ENCODE measurements at regions not wholly inside any gene's neighbourhood (a gene's known extent, or its start where the extent isn't known, plus 50 kb on each side); places are given as distances from the start of the nearest gene placed in this dataset.

DNA sequence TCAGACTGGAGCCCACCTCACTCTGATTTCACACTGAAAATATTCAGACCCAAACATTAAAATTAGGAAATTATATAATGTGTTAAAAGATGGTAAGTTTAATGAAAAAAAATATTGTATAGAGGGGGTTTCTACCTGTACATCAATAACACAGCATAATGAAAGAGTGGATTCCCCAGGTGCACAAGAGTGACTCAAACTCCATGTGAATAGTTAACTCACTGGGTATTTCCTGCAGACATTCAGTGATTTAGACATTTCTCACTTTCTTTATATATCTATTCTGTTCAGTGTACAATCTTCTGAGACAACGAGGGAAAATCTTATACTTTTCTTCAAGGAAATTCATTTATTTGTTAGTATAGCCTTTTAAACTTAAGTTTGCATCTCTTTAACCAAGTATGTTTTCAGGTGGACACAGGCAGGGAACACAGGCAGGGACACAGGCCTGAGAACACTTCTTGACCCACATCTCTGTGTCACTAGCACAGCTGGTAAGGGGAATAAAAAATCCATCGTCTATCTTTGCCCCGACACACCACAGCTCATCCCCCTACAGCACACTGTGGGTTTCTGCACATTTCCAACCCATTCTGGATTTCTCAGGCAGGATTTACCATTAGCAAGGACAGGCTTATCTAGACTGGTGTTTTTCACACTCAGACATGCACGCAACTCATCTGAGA lies 525.5 kb upstream of the BOD1L1 start:
- ATAC-seq: no peak
- no peak overlapping the region for H3K27ac ChIP-seq
- DNase-seq: no peak
- H3K4me3 ChIP-seq: no peak overlapping the region
- TF ChIP-seq, protein P1, sequence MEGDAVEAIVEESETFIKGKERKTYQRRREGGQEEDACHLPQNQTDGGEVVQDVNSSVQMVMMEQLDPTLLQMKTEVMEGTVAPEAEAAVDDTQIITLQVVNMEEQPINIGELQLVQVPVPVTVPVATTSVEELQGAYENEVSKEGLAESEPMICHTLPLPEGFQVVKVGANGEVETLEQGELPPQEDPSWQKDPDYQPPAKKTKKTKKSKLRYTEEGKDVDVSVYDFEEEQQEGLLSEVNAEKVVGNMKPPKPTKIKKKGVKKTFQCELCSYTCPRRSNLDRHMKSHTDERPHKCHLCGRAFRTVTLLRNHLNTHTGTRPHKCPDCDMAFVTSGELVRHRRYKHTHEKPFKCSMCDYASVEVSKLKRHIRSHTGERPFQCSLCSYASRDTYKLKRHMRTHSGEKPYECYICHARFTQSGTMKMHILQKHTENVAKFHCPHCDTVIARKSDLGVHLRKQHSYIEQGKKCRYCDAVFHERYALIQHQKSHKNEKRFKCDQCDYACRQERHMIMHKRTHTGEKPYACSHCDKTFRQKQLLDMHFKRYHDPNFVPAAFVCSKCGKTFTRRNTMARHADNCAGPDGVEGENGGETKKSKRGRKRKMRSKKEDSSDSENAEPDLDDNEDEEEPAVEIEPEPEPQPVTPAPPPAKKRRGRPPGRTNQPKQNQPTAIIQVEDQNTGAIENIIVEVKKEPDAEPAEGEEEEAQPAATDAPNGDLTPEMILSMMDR (IDR thresholded peaks at IDR 0.05): no peak
- no peaks in the 10 kb centered on the region for H3K9me3 ChIP-seq
- H3K36me3 ChIP-seq: no peaks in the 10 kb centered on the region
- peaks cover 7% of the 10 kb centered on the region for H3K4me1 ChIP-seq
- H3K27me3 ChIP-seq (ENCODE audit: low read depth): no peaks in the 10 kb centered on the region
- intact Hi-C loops (cut with DNase I): no loop called here

DNA sequence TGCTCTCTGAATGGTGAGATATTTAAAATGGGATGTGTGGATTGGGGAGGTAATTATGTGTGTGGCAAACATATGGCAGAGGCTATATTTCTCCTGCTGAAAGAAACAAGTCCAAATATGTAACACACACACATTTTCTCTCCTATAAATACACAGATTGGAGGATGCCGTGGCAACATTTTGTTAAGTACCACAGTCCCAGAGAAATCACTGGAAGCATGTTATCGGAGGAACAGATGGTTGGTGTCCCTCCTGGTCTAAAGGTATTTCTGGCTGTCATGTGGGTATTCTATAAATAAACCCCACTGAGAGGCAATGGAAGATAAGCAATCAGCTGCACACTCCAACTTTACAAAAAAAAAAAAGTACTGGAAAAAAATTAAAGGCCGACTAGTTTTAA lies 528.3 kb upstream of the BOD1L1 start:
- intact Hi-C loops (cut with DNase I): no loop called here
- TF ChIP-seq, protein P1 (IDR thresholded peaks at IDR 0.05): no peak
- Histone ChIP-seq H3K4me3 (no peak overlapping the region), H3K27me3 (ENCODE audit: low read depth) (no peaks in the 10 kb centered on the region), H3K9me3 (no peaks in the 10 kb centered on the region), H3K4me1 (no peaks in the 10 kb centered on the region), H3K36me3 (no peaks in the 10 kb centered on the region), H3K27ac (no peak overlapping the region)
- DNase-seq: no peak
- ATAC-seq: no peak

DNA sequence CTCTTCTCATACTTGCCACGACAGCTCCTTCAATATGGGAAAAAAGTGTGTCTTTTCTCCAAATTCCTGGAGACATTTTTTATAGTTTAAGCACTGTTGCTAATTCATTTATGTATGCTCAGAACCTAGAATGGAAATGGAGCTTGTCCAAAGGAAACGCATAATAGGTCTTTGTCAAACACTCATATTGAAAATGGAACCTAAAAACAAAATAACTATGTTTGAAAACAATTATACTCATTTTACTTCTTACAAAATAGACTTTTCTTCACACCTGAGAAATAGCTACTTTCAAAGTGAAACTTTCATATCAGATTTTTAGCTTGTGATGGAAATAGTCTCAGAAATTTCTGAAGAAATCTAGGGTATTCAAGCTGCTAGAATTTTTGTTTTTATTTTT lies 529.7 kb upstream of the BOD1L1 start:
- TF ChIP-seq, protein P1 (IDR thresholded peaks at IDR 0.05): no peak
- Histone ChIP-seq H3K36me3 (no peaks in the 10 kb centered on the region), H3K4me1 (no peaks in the 10 kb centered on the region), H3K4me3 (no peak overlapping the region), H3K27ac (no peak overlapping the region), H3K9me3 (no peaks in the 10 kb centered on the region), H3K27me3 (ENCODE audit: low read depth) (no peaks in the 10 kb centered on the region)
- intact Hi-C loops (cut with DNase I): no loop called here
- ATAC-seq: no peak
- DNase-seq: no peak

DNA sequence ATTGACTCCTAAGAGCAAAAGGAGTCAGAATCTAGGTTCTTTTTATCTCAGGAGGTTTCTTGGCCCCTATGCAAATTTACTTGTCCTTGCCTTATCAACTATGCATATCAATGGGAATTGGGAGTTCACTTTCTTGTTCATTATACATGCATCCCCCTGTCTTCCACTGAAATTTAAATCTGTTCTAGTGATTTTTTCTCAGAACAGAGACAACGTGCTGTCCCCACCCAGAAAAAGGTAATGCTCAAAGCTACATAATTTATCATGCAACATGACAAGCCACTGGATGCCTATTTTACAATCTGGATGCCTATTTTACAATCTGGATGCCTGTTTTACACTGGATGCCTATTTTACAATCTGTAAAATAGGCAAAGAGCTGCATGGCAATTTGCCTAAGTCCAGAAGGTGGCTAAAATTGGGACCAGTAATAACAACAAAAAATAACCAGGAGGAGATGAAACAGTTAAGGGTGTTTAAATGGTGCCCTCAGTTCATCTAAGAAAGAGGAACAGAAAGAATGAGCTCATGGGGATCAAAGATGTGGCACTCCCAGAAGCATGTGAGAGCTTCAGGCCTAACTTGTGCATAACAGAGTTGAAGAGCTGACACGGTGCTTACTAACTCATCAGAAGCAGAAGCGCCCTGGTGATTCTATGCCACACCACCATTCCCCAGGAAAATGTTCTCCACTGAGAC lies 537.8 kb upstream of the BOD1L1 start:
- no peak overlapping the region for H3K27ac ChIP-seq
- H3K4me1 ChIP-seq: peaks cover 8% of the 10 kb centered on the region
- intact Hi-C loops (cut with DNase I): no loop called here
- ATAC-seq (peak; percentile 56 to 85), DNase-seq (no peak)
- no peaks in the 10 kb centered on the region for H3K27me3 ChIP-seq (ENCODE audit: low read depth)
- no peaks in the 10 kb centered on the region for H3K36me3 ChIP-seq
- no peak overlapping the region for H3K4me3 ChIP-seq
- TF ChIP-seq, protein P1 (IDR thresholded peaks at IDR 0.05): no peak
- no peaks in the 10 kb centered on the region for H3K9me3 ChIP-seq

DNA sequence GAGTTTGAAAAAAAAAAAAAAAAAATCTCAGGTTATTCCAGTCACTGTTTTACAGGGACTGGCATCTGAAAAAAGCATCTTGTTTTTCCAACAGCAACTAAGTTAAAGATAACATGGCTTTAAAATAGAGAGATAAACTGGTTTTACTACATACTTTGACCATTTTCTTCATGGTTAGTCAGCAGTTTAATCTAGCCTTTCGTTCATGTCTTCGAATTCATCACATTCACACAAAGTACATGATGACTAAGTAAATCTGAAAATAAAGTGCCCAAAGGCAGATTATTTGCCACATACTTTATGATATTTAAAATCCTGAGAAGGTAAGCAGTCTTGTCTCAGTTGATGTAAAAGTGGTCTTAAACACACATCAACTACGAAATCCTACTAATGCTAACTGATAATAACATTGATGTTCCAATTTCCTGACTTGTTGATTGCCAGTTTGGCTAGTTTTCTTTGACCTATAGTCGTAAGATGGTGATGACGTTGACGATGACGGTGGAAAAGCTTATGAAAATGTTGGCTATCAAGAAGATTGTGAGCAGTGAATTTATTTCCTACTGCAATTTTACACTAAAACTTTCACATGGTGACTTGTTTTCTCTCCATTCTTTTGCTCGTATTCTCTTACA lies 540.5 kb upstream of the BOD1L1 start:
- H3K36me3 ChIP-seq: no peaks in the 10 kb centered on the region
- ATAC-seq (no peak), DNase-seq (no peak)
- H3K27ac ChIP-seq: no peak overlapping the region
- H3K4me3 ChIP-seq: no peak overlapping the region
- H3K4me1 ChIP-seq: peaks cover 8% of the 10 kb centered on the region
- no peaks in the 10 kb centered on the region for H3K27me3 ChIP-seq (ENCODE audit: low read depth)
- no peaks in the 10 kb centered on the region for H3K9me3 ChIP-seq
- intact Hi-C loops (cut with DNase I): no loop called here
- TF ChIP-seq, protein P1 (IDR thresholded peaks at IDR 0.05): no peak

Data from lower lobe of right lung (tissue), 2 donors.